CD14-positive monocyte (primary cell): ENCODE measurements at regions not wholly inside any gene's neighbourhood (a gene's known extent, or its start where the extent isn't known, plus 50 kb on each side); places are given as distances from the start of the nearest gene placed in this dataset.

Experiments used
- DNase-seq, 3 donors: peaks; one replicate each; pipeline ENCODE4 v3.0.0-alpha.2; 2011 to 2022
- H2AFZ ChIP-seq: 2 replicates; pipeline ENCODE4 v1.6.0; 2012; ENCODE audit warnings: mild to moderate bottlenecking, low read depth, low read length, inconsistent platforms; ENCODE audit not compliant: insufficient read depth, poor library complexity, severe bottlenecking
- H3K27ac ChIP-seq, 2 donors: 1 replicate in 1 of 2; 2 replicates in 1 of 2; pipeline ENCODE4 v1.5.1; 2012 to 2013; ENCODE audit warnings: low read length in 2 of 2, control low read depth in 1 of 2, inconsistent platforms in 1 of 2, low read depth in 1 of 2, mild to moderate bottlenecking in 1 of 2
- H3K27me3 ChIP-seq, 2 donors: one replicate each; pipeline versions ENCODE4 v1.6.0 to v1.6.1; 2011 to 2013; ENCODE audit warnings: low read length in 2 of 2; ENCODE audit not compliant: control insufficient read depth in 2 of 2, insufficient read depth in 2 of 2
- H3K36me3 ChIP-seq, 2 donors: replicated peaks in 1 of 2; 1 replicate in 1 of 2; 2 replicates in 1 of 2; pipeline versions ENCODE4 v1.5.1 to v1.6.1; 2012 to 2013; ENCODE audit warnings: low read length in 2 of 2, control low read depth in 1 of 2, inconsistent platforms in 1 of 2, mild to moderate bottlenecking in 1 of 2; ENCODE audit not compliant: insufficient read depth in 2 of 2, control insufficient read depth in 1 of 2
- H3K4me1 ChIP-seq, 2 donors: 1 replicate in 1 of 2; 2 replicates in 1 of 2; pipeline versions ENCODE4 v1.5.1 to v1.6.1; 2012 to 2013; ENCODE audit warnings: low read length in 2 of 2, control low read depth in 1 of 2, inconsistent platforms in 1 of 2, mild to moderate bottlenecking in 1 of 2, moderate library complexity in 1 of 2; ENCODE audit not compliant: insufficient read depth in 2 of 2, control insufficient read depth in 1 of 2
- H3K4me2 ChIP-seq: replicated peaks from 2 replicates; pipeline ENCODE3; 2012; ENCODE audit warnings: low read length, moderate library complexity, mild to moderate bottlenecking; ENCODE audit not compliant: poor library complexity, severe bottlenecking; ENCODE audit errors: extremely low read depth
- H3K4me3 ChIP-seq, 3 experiments: fragments of 200-600 bp in 1 of 3; sonication (generic) in 1 of 3; replicated peaks in 1 of 3; 1 replicate in 2 of 3; 2 replicates in 1 of 3; pipeline ENCODE4 v1.5.1; 2011 to 2013; ENCODE audit warnings: low read length in 3 of 3, mild to moderate bottlenecking in 3 of 3, control low read depth in 2 of 3, low read depth in 2 of 3, inconsistent platforms in 1 of 3, moderate library complexity in 1 of 3
- H3K79me2 ChIP-seq: 2 replicates; pipeline ENCODE4 v1.6.0; 2012; ENCODE audit warnings: mild to moderate bottlenecking, control low read depth, inconsistent platforms, low read length, moderate library complexity; ENCODE audit not compliant: insufficient read depth
- H3K9ac ChIP-seq: 2 replicates; pipeline ENCODE4 v1.6.0; 2017; ENCODE audit warnings: low read length, mild to moderate bottlenecking; ENCODE audit not compliant: insufficient read depth, poor library complexity, severe bottlenecking
- H3K9me3 ChIP-seq, 2 donors: replicated peaks in 1 of 2; 1 replicate in 1 of 2; 2 replicates in 1 of 2; pipeline versions ENCODE4 v1.5.1 to v1.6.1; 2012 to 2013; ENCODE audit warnings: low read length in 2 of 2, control low read depth in 1 of 2; ENCODE audit not compliant: control insufficient read depth in 1 of 2, insufficient read depth in 1 of 2
- H4K20me1 ChIP-seq: 2 replicates; pipeline ENCODE4 v1.6.0; 2012; ENCODE audit warnings: mild to moderate bottlenecking, low read length, control low read depth, moderate library complexity; ENCODE audit not compliant: insufficient read depth
- H3K27ac Mint-ChIP-seq, 7 donors: one replicate each; pipeline ENCODE4 v1.8.0; 2020; ENCODE audit warnings: mild to moderate bottlenecking in 7 of 7, mixed read lengths in 7 of 7, moderate library complexity in 6 of 7, inconsistent platforms in 2 of 7
- H3K27me3 Mint-ChIP-seq, 3 donors: one replicate each; pipeline ENCODE4 v1.8.0; 2021 to 2022; ENCODE audit warnings: low read depth in 3 of 3, mild to moderate bottlenecking in 3 of 3, mixed read lengths in 3 of 3, moderate library complexity in 3 of 3, inconsistent platforms in 1 of 3
- H3K36me3 Mint-ChIP-seq, 2 donors: one replicate each; pipeline ENCODE4 v1.8.0; 2020; ENCODE audit warnings: mixed read lengths in 2 of 2, inconsistent platforms in 1 of 2, mild to moderate bottlenecking in 1 of 2
- H3K4me1 Mint-ChIP-seq: one replicate; pipeline ENCODE4 v1.8.0; 2020; ENCODE audit warnings: mild to moderate bottlenecking, mixed read lengths
- H3K4me3 Mint-ChIP-seq, 2 donors: one replicate each; pipeline ENCODE4 v1.8.0; 2020; ENCODE audit warnings: mild to moderate bottlenecking in 2 of 2, mixed read lengths in 2 of 2, moderate library complexity in 1 of 2
- H3K9me3 Mint-ChIP-seq, 7 donors: one replicate each; pipeline ENCODE4 v1.8.0; 2020 to 2022; ENCODE audit warnings: mixed read lengths in 7 of 7, mild to moderate bottlenecking in 6 of 7, moderate library complexity in 6 of 7, inconsistent platforms in 2 of 7
- WGBS: methylation state at CpG from one replicate; pipeline ENCODE4 v1.1.5; 2013; ENCODE audit warnings: missing lambda C conversion rate; ENCODE audit not compliant: insufficient coverage; 5-methylcytosine and 5-hydroxymethylcytosine counted together
- intact Hi-C, 2 donors: fragments of 100-400 bp; cut with micrococcal nuclease; formaldehyde crosslinking; loops; one replicate each; pipeline versions ENCODE4 v1.15.0 to v1.15.1; 2023
- TF ChIP-seq, protein P1 (sequence below): fragments of 200-600 bp; IDR thresholded peaks from one replicate; pipeline ENCODE4 v1.8.0; 2022; ENCODE audit warnings: antibody characterized with exemption, mild to moderate bottlenecking

DNA sequence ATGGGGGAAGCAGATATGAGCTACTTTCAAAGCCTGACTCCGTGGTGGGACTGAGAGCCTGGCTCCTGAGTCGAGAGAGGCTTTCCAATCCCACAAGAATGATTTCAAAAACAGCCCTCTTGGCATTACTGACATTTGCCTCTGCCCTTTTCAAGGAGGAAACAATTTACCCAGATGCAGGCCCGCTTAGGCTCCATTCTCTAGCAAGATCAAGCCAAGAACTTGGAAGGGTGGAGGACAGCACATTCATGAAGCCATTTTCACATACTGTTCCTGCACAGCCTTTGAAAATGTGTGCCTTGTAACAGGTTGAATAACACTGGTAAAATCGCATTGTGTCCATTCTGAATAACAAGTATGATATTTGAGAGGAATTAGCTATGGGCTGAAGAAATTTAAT is 58.2 kb upstream of the EED start:
- Histone ChIP-seq H3K27me3 (no peaks in the 10 kb centered on the region), H3K4me2 (no peak overlapping the region), H3K4me3 (no peak overlapping the region), H3K79me2 (no peaks in the 10 kb centered on the region), H3K9ac (no peak overlapping the region), H2AFZ (no peak overlapping the region), H3K9me3 (no peaks in the 10 kb centered on the region), H3K36me3 (no peaks in the 10 kb centered on the region), H4K20me1 (no peaks in the 10 kb centered on the region), H3K4me1 (peaks cover 27 to 46% of the 10 kb centered on the region in 2 donors), H3K27ac (no peak overlapping the region)
- Mint-ChIP-seq H3K27me3 (no peaks in the 10 kb centered on the region), H3K27ac (no peak overlapping the region), H3K36me3 (no peaks in the 10 kb centered on the region), H3K4me1 (peaks cover 19% of the 10 kb centered on the region), H3K4me3 (no peak overlapping the region), H3K9me3 (peaks cover 0 to 2% (median 0%) of the 10 kb centered on the region in 7 donors)
- whole genome bisulfite sequencing, result 86% methylated on average over 3 of the region's 4 CpGs
- no peak for DNase-seq
- TF ChIP-seq, protein P1, sequence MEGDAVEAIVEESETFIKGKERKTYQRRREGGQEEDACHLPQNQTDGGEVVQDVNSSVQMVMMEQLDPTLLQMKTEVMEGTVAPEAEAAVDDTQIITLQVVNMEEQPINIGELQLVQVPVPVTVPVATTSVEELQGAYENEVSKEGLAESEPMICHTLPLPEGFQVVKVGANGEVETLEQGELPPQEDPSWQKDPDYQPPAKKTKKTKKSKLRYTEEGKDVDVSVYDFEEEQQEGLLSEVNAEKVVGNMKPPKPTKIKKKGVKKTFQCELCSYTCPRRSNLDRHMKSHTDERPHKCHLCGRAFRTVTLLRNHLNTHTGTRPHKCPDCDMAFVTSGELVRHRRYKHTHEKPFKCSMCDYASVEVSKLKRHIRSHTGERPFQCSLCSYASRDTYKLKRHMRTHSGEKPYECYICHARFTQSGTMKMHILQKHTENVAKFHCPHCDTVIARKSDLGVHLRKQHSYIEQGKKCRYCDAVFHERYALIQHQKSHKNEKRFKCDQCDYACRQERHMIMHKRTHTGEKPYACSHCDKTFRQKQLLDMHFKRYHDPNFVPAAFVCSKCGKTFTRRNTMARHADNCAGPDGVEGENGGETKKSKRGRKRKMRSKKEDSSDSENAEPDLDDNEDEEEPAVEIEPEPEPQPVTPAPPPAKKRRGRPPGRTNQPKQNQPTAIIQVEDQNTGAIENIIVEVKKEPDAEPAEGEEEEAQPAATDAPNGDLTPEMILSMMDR, result no peak
- intact Hi-C loops, result no loop called here

DNA sequence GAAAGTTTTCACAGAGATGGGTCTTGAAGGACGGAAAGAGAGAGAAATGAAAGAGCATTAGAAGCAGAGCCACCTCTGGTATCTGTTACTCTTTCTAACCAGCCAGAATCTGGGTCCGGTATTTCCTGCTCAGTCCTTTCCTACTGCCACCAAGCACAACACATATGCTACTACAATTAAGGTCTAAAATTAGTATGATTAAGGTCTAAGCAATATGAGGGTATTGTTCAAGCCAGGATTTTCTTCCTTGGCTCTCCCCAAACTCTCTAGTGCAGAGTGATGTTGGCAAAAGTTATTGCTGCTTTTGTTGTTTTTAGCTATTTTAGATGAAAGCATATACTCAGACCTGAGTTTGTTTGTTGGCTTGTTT is 59.2 kb upstream of the EED start:
- Histone ChIP-seq H2AFZ (no peak overlapping the region), H3K4me2 (no peak overlapping the region), H4K20me1 (no peaks in the 10 kb centered on the region), H3K27me3 (no peaks in the 10 kb centered on the region), H3K9ac (no peak overlapping the region), H3K79me2 (no peaks in the 10 kb centered on the region), H3K4me3 (no peak overlapping the region), H3K4me1 (peaks cover 34 to 53% of the 10 kb centered on the region in 2 donors), H3K36me3 (no peaks in the 10 kb centered on the region), H3K27ac (no peak overlapping the region), H3K9me3 (no peaks in the 10 kb centered on the region)
- Mint-ChIP-seq H3K27me3 (no peaks in the 10 kb centered on the region), H3K36me3 (no peaks in the 10 kb centered on the region), H3K4me1 (peaks cover 12% of the 10 kb centered on the region), H3K27ac (no peak overlapping the region), H3K9me3 (peaks cover 0 to 2% (median 0%) of the 10 kb centered on the region in 7 donors), H3K4me3 (no peak overlapping the region)
- TF ChIP-seq, protein P1, result no peak
- DNase-seq, result no peak
- intact Hi-C loops, result no loop called here
- no CpG with 5 or more reads among the region's 2 CpGs for WGBS
